ENCODE measurements at regions not wholly inside any gene's neighbourhood (a gene's known extent, or its start where the extent isn't known, plus 50 kb on each side); places are given as distances from the start of the nearest gene placed in this dataset.

- H3K27me3 ChIP-seq, result no peaks in the 10 kb centered on the region
- WGBS, 4 donors, result 55 to 67% (median 56%) methylated on average over 7 of the region's 7 CpGs
- intact Hi-C loops (cut with DNase I), result no loop called here
- H3K4me3 ChIP-seq, result no peak overlapping the region
- H3K36me3 ChIP-seq (replicated peaks in 1 of 2), result no peaks in the 10 kb centered on the region
- H3K9me3 ChIP-seq (replicated peaks in 1 of 3), result peaks cover 0 to 4% (median 0%) of the 10 kb centered on the region in 3 donors
- DNase-seq, result no peak
- TF ChIP-seq POLR2A (IDR thresholded peaks at IDR 0.05), result no peak
- H3K27ac ChIP-seq, result no peak overlapping the region
- H3K4me1 ChIP-seq (replicated peaks in 1 of 2), result no peaks in the 10 kb centered on the region
These were observed 161.5 kb upstream of the SFRP2 start for GRCh38 chr4:153950100-153950979.

GRCh38 chr4:153948041-153948440 lies 159.2 kb upstream of the SFRP2 start:
- TF ChIP-seq CTCF (IDR thresholded peaks at IDR 0.05) (no peak), POLR2A (IDR thresholded peaks at IDR 0.05) (no peak)
- no peak overlapping the region for H3K27ac ChIP-seq
- WGBS, 4 donors, result 49 to 76% (median 61%) methylated on average over 1 of the region's 1 CpG
- no peaks in the 10 kb centered on the region for H3K27me3 ChIP-seq
- intact Hi-C loops (cut with DNase I), result no loop called here
- H3K9me3 ChIP-seq (replicated peaks in 1 of 3), result peaks cover 0 to 4% (median 0%) of the 10 kb centered on the region in 3 donors
- H3K4me3 ChIP-seq, result no peak overlapping the region
- no peaks in the 10 kb centered on the region for H3K36me3 ChIP-seq (replicated peaks in 1 of 2)
- H3K4me1 ChIP-seq (replicated peaks in 1 of 2), result no peaks in the 10 kb centered on the region
- DNase-seq, result no peak

- Histone ChIP-seq H3K4me1 (replicated peaks in 1 of 2) (no peaks in the 10 kb centered on the region), H3K27ac (no peak overlapping the region), H3K27me3 (no peaks in the 10 kb centered on the region), H3K4me3 (no peak overlapping the region), H3K36me3 (replicated peaks in 1 of 2) (no peaks in the 10 kb centered on the region), H3K9me3 (replicated peaks in 1 of 3) (peaks cover 0 to 4% (median 0%) of the 10 kb centered on the region in 3 donors)
- intact Hi-C loops (cut with DNase I), result no loop called here
- WGBS, 4 donors, result 75 to 81% (median 78%) methylated on average over 1 of the region's 1 CpG
- TF ChIP-seq CTCF (IDR thresholded peaks at IDR 0.05) (no peak), POLR2A (IDR thresholded peaks at IDR 0.05) (no peak)
- DNase-seq, result no peak
These were observed 158.2 kb upstream of the SFRP2 start for GRCh38 chr4:153947124-153947523.

GRCh38 chr4:153945704-153946103 lies 156.8 kb upstream of the SFRP2 start:
- DNase-seq, result no peak
- H3K27me3 ChIP-seq, result no peaks in the 10 kb centered on the region
- no peak for TF ChIP-seq CTCF (IDR thresholded peaks at IDR 0.05)
- no peak for TF ChIP-seq POLR2A (IDR thresholded peaks at IDR 0.05)
- no peak overlapping the region for H3K27ac ChIP-seq
- peaks cover 0 to 4% (median 0%) of the 10 kb centered on the region in 3 donors for H3K9me3 ChIP-seq (replicated peaks in 1 of 3)
- WGBS, 4 donors, result 64 to 82% (median 75%) methylated on average over 1 of the region's 1 CpG
- intact Hi-C loops (cut with DNase I), result no loop called here
- no peaks in the 10 kb centered on the region for H3K4me1 ChIP-seq (replicated peaks in 1 of 2)
- H3K36me3 ChIP-seq (replicated peaks in 1 of 2), result no peaks in the 10 kb centered on the region
- no peak overlapping the region for H3K4me3 ChIP-seq
